ENCODE measurements at regions not wholly inside any gene's neighbourhood (a gene's known extent, or its start where the extent isn't known, plus 50 kb on each side); places are given as distances from the start of the nearest gene placed in this dataset.
"Not testable (repeated sequence)": the region's sequence is repeated elsewhere in the genome, so short reads cannot be mapped to it uniquely, and the experiment has no call there.

- in situ Hi-C loops (cut with MboI; ENCODE audit: low sequenced_read_pairs), result no loop called here
Observed at GRCh38 chr6:4280031-4280430, 144.7 kb upstream of the ECI2 start.

GRCh38 chr6:4274382-4275082, 139.2 kb upstream of the ECI2 start:
- in situ Hi-C loops (cut with MboI; ENCODE audit: low sequenced_read_pairs), result no loop called here

GRCh38 chr6:4272996-4273395, 137.6 kb upstream of the ECI2 start:
- in situ Hi-C loops (cut with MboI; ENCODE audit: low sequenced_read_pairs), result no loop called here

- in situ Hi-C loops (cut with MboI; ENCODE audit: low sequenced_read_pairs), result no loop called here
Observed at GRCh38 chr6:4271761-4272470, 136.5 kb upstream of the ECI2 start.

- in situ Hi-C loops (cut with MboI; ENCODE audit: low sequenced_read_pairs), result no loop called here
Observed at GRCh38 chr6:4270776-4271175, 135.4 kb upstream of the ECI2 start.

- in situ Hi-C loops (cut with MboI; ENCODE audit: low sequenced_read_pairs), result no loop called here
Observed at GRCh38 chr6:4270001-4270400, 134.6 kb upstream of the ECI2 start.

- in situ Hi-C loops (cut with MboI; ENCODE audit: low sequenced_read_pairs), result no loop called here
Observed at GRCh38 chr6:4268171-4268570, 132.8 kb upstream of the ECI2 start.

GRCh38 chr6:4265740-4266139, 130.4 kb upstream of the ECI2 start:
- in situ Hi-C loops (cut with MboI; ENCODE audit: low sequenced_read_pairs), result no loop called here

GRCh38 chr6:4264601-4265000, 129.2 kb upstream of the ECI2 start:
- in situ Hi-C loops (cut with MboI; ENCODE audit: low sequenced_read_pairs), result no loop called here

- in situ Hi-C loops (cut with MboI; ENCODE audit: low sequenced_read_pairs), result no loop called here
Observed at GRCh38 chr6:4264081-4264480, 128.7 kb upstream of the ECI2 start.

GRCh38 chr6:4262526-4262925, 127.2 kb upstream of the ECI2 start:
- in situ Hi-C loops (cut with MboI; ENCODE audit: low sequenced_read_pairs), result no loop called here

- in situ Hi-C loops (cut with MboI; ENCODE audit: low sequenced_read_pairs), result no loop called here
Observed at GRCh38 chr6:4259391-4259790, 124.0 kb upstream of the ECI2 start.

GRCh38 chr6:4258733-4259132, 123.4 kb upstream of the ECI2 start:
- in situ Hi-C loops (cut with MboI; ENCODE audit: low sequenced_read_pairs), result no loop called here

GRCh38 chr6:4256969-4257368, 121.6 kb upstream of the ECI2 start:
- in situ Hi-C loops (cut with MboI; ENCODE audit: low sequenced_read_pairs), result no loop called here

GRCh38 chr6:4253604-4254231, 118.3 kb upstream of the ECI2 start:
- in situ Hi-C loops (cut with MboI; ENCODE audit: low sequenced_read_pairs), result no loop called here

- in situ Hi-C loops (cut with MboI; ENCODE audit: low sequenced_read_pairs), result not testable (repeated sequence)
Observed at GRCh38 chr6:4252445-4252844, 117.1 kb upstream of the ECI2 start.

GRCh38 chr6:4250645-4251044, 115.3 kb upstream of the ECI2 start:
- in situ Hi-C loops (cut with MboI; ENCODE audit: low sequenced_read_pairs), result no loop called here

- in situ Hi-C loops (cut with MboI; ENCODE audit: low sequenced_read_pairs), result not testable (repeated sequence)
Observed at GRCh38 chr6:4243832-4244231, 108.5 kb upstream of the ECI2 start.

GRCh38 chr6:4243237-4243636, 107.9 kb upstream of the ECI2 start:
- in situ Hi-C loops (cut with MboI; ENCODE audit: low sequenced_read_pairs), result no loop called here

GRCh38 chr6:4242601-4243000, 107.2 kb upstream of the ECI2 start:
- in situ Hi-C loops (cut with MboI; ENCODE audit: low sequenced_read_pairs), result no loop called here

- in situ Hi-C loops (cut with MboI; ENCODE audit: low sequenced_read_pairs), result no loop called here
Observed at GRCh38 chr6:4240148-4240547, 104.8 kb upstream of the ECI2 start.
